ENCODE measurements at regions not wholly inside any gene's neighbourhood (a gene's known extent, or its start where the extent isn't known, plus 50 kb on each side); places are given as distances from the start of the nearest gene placed in this dataset.

- in situ Hi-C loops (cut with MboI; ENCODE audit: low sequenced_read_pairs), result no loop called here
- TF ChIP-seq CTCF (conservative IDR thresholded peaks at IDR 0.05; ENCODE audit: low read depth, low read length), result no peak
- no peak for TF ChIP-seq USF2 (IDR thresholded peaks at IDR 0.05; ENCODE audit: low read depth, low read length)
- TF ChIP-seq POLR2A (IDR thresholded peaks at IDR 0.05; ENCODE audit: low read depth, low read length), result no peak
Measured at GRCh38 chr22:47619631-47620030, 857.2 kb downstream of the TBC1D22A start.

More at GRCh38 chr22:47619631-47620030, 857.2 kb downstream of the TBC1D22A start:
- DNase-seq, result no peak
- no peak overlapping the region for H3K23ac ChIP-seq (ENCODE audit: low read depth, low read length)
- POLR2A ChIA-PET (ENCODE audit: unreplicated experiment), result no interaction called here
- H4K20me1 ChIP-seq (ENCODE audit: insufficient read depth, low read length), result no peaks in the 10 kb centered on the region
- H3K18ac ChIP-seq (ENCODE audit: low read depth, low read length), result no peak overlapping the region
- dilution Hi-C loops (cut with HindIII; ENCODE audit: low sequenced_read_pairs, unreplicated experiment) (no loop called here), intact Hi-C loops (cut with micrococcal nuclease) (no loop called here)
- H4K5ac ChIP-seq (ENCODE audit: low read depth, low read length), result no peak overlapping the region
- no peak overlapping the region for H3K56ac ChIP-seq (ENCODE audit: extremely low read depth, insufficient read depth, low read length)
- H3K27me3 ChIP-seq (ENCODE audit: control insufficient read depth, insufficient read depth, low read length), result no peaks in the 10 kb centered on the region
- H4K91ac ChIP-seq (ENCODE audit: insufficient read depth, low read depth, low read length), result no peak overlapping the region
- H3K14ac ChIP-seq (replicated peaks; ENCODE audit: low read depth, low read length), result no peak overlapping the region
- no peak overlapping the region for H3K4ac ChIP-seq (ENCODE audit: low read depth, low read length)
- CTCF ChIA-PET, result no interaction called here
- H4K8ac ChIP-seq (ENCODE audit: low read depth in 2 of 2, low read length in 2 of 2), result no peak overlapping the region
- no peak overlapping the region for H3K4me3 ChIP-seq (ENCODE audit: insufficient read depth, low read depth, low read length)
- H2AK9ac ChIP-seq (replicated peaks; ENCODE audit: low read depth, low read length, poor library complexity), result no peak overlapping the region
- H2BK20ac ChIP-seq (ENCODE audit: low read depth, low read length), result no peak overlapping the region
- H3K9me1 ChIP-seq (ENCODE audit: insufficient read depth, low read length), result no peaks in the 10 kb centered on the region
- no peak overlapping the region for H2BK15ac ChIP-seq (ENCODE audit: low read depth, low read length)
- H3K9ac ChIP-seq (ENCODE audit: low read depth, low read length), result no peak overlapping the region
- no peak overlapping the region for H2AFZ ChIP-seq (replicated peaks; ENCODE audit: low read length, poor library complexity)
- H3K4me1 ChIP-seq (ENCODE audit: control insufficient read depth, insufficient read depth, low read length), result no peaks in the 10 kb centered on the region
- H3K36me3 ChIP-seq (ENCODE audit: control insufficient read depth, insufficient read depth, low read length), result no peaks in the 10 kb centered on the region
- no peak overlapping the region for H2BK5ac ChIP-seq (ENCODE audit: low read depth, low read length, poor library complexity, severe bottlenecking)
- no TSS peak for BruUV-seq (replicated peaks)
- no peaks in the 10 kb centered on the region for H3K79me1 ChIP-seq (ENCODE audit: low read depth in 1 of 2, low read length in 2 of 2)
- WGBS, 2 experiments (ENCODE audit: extremely low coverage in 2 of 2, insufficient read length in 1 of 2), result no CpG with 5 or more reads among the region's 11 CpGs
- peaks cover 61% of the 10 kb centered on the region for H3K9me3 ChIP-seq (ENCODE audit: control insufficient read depth, insufficient read depth, low read length)
- H2AK5ac ChIP-seq (ENCODE audit: low read depth, low read length), result no peak overlapping the region
- H2BK120ac ChIP-seq (ENCODE audit: low read depth, low read length), result no peak overlapping the region
- H3K27ac ChIP-seq (ENCODE audit: insufficient read depth, low read length), result no peak overlapping the region
- no peak for ATAC-seq (ENCODE audit: low read depth)
- H3K4me2 ChIP-seq (ENCODE audit: low read depth, low read length), result no peak overlapping the region

Measured in IMR-90 (cell line).